ENCODE measurements at regions not wholly inside any gene's neighbourhood (a gene's known extent, or its start where the extent isn't known, plus 50 kb on each side); places are given as distances from the start of the nearest gene placed in this dataset.

GRCh38 chr1:163799190-163799805 lies 477.5 kb downstream of the NUF2 start:
- TF ChIP-seq CTCF (IDR thresholded peaks at IDR 0.05), result no peak
- TF ChIP-seq POLR2A (IDR thresholded peaks at IDR 0.05), result no peak
